ENCODE measurements at regions not wholly inside any gene's neighbourhood (a gene's known extent, or its start where the extent isn't known, plus 50 kb on each side); places are given as distances from the start of the nearest gene placed in this dataset.

DNA sequence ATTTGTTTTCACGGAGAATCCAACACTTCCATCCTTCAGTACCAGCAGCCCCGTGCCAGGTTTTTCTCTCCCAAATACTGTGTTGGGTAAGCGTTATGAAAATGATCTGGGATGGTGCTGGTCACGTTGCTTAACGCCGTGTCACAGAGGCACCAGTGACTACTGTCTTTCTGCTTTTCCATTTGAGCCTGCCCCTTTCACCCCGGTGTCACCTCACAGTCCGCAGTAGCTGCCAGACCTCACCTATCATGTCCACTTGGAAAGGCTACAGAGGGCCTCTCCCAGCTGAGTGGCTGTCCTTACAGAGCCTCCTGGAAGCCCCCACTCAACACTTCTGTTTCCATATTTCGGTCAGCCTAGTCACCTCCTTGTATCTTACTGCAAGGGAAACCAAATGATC lies 176.5 kb upstream of the ARID1B start:
- TF ChIP-seq, protein P1, sequence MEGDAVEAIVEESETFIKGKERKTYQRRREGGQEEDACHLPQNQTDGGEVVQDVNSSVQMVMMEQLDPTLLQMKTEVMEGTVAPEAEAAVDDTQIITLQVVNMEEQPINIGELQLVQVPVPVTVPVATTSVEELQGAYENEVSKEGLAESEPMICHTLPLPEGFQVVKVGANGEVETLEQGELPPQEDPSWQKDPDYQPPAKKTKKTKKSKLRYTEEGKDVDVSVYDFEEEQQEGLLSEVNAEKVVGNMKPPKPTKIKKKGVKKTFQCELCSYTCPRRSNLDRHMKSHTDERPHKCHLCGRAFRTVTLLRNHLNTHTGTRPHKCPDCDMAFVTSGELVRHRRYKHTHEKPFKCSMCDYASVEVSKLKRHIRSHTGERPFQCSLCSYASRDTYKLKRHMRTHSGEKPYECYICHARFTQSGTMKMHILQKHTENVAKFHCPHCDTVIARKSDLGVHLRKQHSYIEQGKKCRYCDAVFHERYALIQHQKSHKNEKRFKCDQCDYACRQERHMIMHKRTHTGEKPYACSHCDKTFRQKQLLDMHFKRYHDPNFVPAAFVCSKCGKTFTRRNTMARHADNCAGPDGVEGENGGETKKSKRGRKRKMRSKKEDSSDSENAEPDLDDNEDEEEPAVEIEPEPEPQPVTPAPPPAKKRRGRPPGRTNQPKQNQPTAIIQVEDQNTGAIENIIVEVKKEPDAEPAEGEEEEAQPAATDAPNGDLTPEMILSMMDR (IDR thresholded peaks at IDR 0.05; ENCODE audit: low read depth, low read length): no peak
- no peak for TF ChIP-seq POLR2A (IDR thresholded peaks at IDR 0.05; ENCODE audit: extremely low read depth, insufficient read length)
